ENCODE measurements at regions not wholly inside any gene's neighbourhood (a gene's known extent, or its start where the extent isn't known, plus 50 kb on each side); places are given as distances from the start of the nearest gene placed in this dataset.
A peak's percentile ranks its signal among the peaks of the same experiment; 100 is the strongest.

- DNase-seq (ENCODE audit: low read depth, low spot score): peak; percentile 15
Observed at GRCh38 chr5:13478831-13479465, 465.5 kb downstream of the DNAH5 start.

GRCh38 chr5:13477118-13477737 is 467.3 kb downstream of the DNAH5 start:
- DNase-seq (ENCODE audit: low read depth, low spot score): no peak

- no peak for DNase-seq (ENCODE audit: low read depth, low spot score)
Observed at GRCh38 chr5:13472842-13473241, 471.6 kb downstream of the DNAH5 start.

GRCh38 chr5:13470975-13471374 is 473.5 kb downstream of the DNAH5 start:
- DNase-seq (ENCODE audit: low read depth, low spot score): no peak

- no peak for DNase-seq (ENCODE audit: low read depth, low spot score)
Observed at GRCh38 chr5:13470263-13470662, 474.2 kb downstream of the DNAH5 start.

GRCh38 chr5:13464532-13465193 is 479.8 kb downstream of the DNAH5 start:
- DNase-seq (ENCODE audit: low read depth, low spot score): no peak

GRCh38 chr5:13460587-13460986 is 483.9 kb downstream of the DNAH5 start:
- no peak for DNase-seq (ENCODE audit: low read depth, low spot score)

- no peak for DNase-seq (ENCODE audit: low read depth, low spot score)
Observed at GRCh38 chr5:13454050-13454449, 490.4 kb downstream of the DNAH5 start.

GRCh38 chr5:13448843-13449242 is 495.6 kb downstream of the DNAH5 start:
- no peak for DNase-seq (ENCODE audit: low read depth, low spot score)

GRCh38 chr5:13439430-13439829 is 505.1 kb downstream of the DNAH5 start:
- DNase-seq (ENCODE audit: low read depth, low spot score): no peak

GRCh38 chr5:13427827-13428557 is 516.5 kb downstream of the DNAH5 start:
- no peak for DNase-seq (ENCODE audit: low read depth, low spot score)

- no peak for DNase-seq (ENCODE audit: low read depth, low spot score)
Observed at GRCh38 chr5:13412040-13412595, 532.4 kb downstream of the DNAH5 start.

GRCh38 chr5:13408616-13409015 is 535.9 kb downstream of the DNAH5 start:
- no peak for DNase-seq (ENCODE audit: low read depth, low spot score)

- DNase-seq (ENCODE audit: low read depth, low spot score): no peak
Observed at GRCh38 chr5:13403351-13403750, 541.1 kb downstream of the DNAH5 start.

- no peak for DNase-seq (ENCODE audit: low read depth, low spot score)
Observed at GRCh38 chr5:13385066-13385465, 559.4 kb downstream of the DNAH5 start.

- no peak for DNase-seq (ENCODE audit: low read depth, low spot score)
Observed at GRCh38 chr5:13382232-13382631, 562.3 kb downstream of the DNAH5 start.

GRCh38 chr5:13378091-13378490 is 566.4 kb downstream of the DNAH5 start:
- DNase-seq (ENCODE audit: low read depth, low spot score): no peak

GRCh38 chr5:13359344-13359743 is 585.1 kb downstream of the DNAH5 start:
- DNase-seq (ENCODE audit: low read depth, low spot score): no peak

GRCh38 chr5:13358342-13358741 is 586.1 kb downstream of the DNAH5 start:
- no peak for DNase-seq (ENCODE audit: low read depth, low spot score)

- DNase-seq (ENCODE audit: low read depth, low spot score): no peak
Observed at GRCh38 chr5:13357929-13358328, 586.6 kb downstream of the DNAH5 start.

GRCh38 chr5:13356226-13356625 is 588.3 kb downstream of the DNAH5 start:
- no peak for DNase-seq (ENCODE audit: low read depth, low spot score)

- no peak for DNase-seq (ENCODE audit: low read depth, low spot score)
Observed at GRCh38 chr5:13354611-13355010, 589.9 kb downstream of the DNAH5 start.

Data from iPS DF 19.7 (cell line).